LNCAP (cell line): ENCODE measurements at regions not wholly inside any gene's neighbourhood (a gene's known extent, or its start where the extent isn't known, plus 50 kb on each side); places are given as distances from the start of the nearest gene placed in this dataset.

Experiments
- CTCF ChIP-seq: fragments of 450-650 bp; IDR thresholded peaks from 2 replicates; pipeline ENCODE4 v1.5.1; 2017; ENCODE audit warnings: mild to moderate bottlenecking

GRCh38 chr1:111025109-111025508, 61.4 kb upstream of the LRIF1 start:
- TF ChIP-seq CTCF: no peak

GRCh38 chr1:111015222-111015621, 51.5 kb upstream of the LRIF1 start:
- TF ChIP-seq CTCF: no peak
